Esophagus squamous epithelium (tissue), 5 donors: ENCODE measurements at regions not wholly inside any gene's neighbourhood (a gene's known extent, or its start where the extent isn't known, plus 50 kb on each side); places are given as distances from the start of the nearest gene placed in this dataset.

Source experiments
- DNase-seq: peaks from one replicate; lab custom pipeline; 2025; lab: John Stamatoyannopoulos, UW
- H3K27ac ChIP-seq, 4 donors: fragments of 200-600 bp; sonication (generic); one replicate each; pipeline ENCODE4 v1.5.1; 2016 to 2019; ENCODE audit warnings: mild to moderate bottlenecking in 1 of 4
- H3K27me3 ChIP-seq, 4 donors: fragments of 200-600 bp; sonication (generic); 1 replicate in 3 of 4; 2 replicates in 1 of 4; pipeline versions ENCODE4 v1.5.1 to v1.6.0; 2017 to 2021; ENCODE audit warnings: antibody characterized with exemption in 1 of 4
- H3K36me3 ChIP-seq, 3 donors: fragments of 200-600 bp; sonication (generic); one replicate each; pipeline ENCODE4 v1.5.1; 2016 to 2019
- H3K4me1 ChIP-seq, 3 donors: fragments of 200-600 bp; sonication (generic); one replicate each; pipeline ENCODE4 v1.5.1; 2017 to 2019
- H3K4me3 ChIP-seq, 4 donors: fragments of 200-600 bp; sonication (generic); 1 replicate in 3 of 4; 2 replicates in 1 of 4; pipeline ENCODE4 v1.5.1; 2016 to 2019; ENCODE audit warnings: mild to moderate bottlenecking in 2 of 4, moderate library complexity in 1 of 4
- H3K9me3 ChIP-seq, 3 donors: fragments of 200-600 bp; sonication (generic); one replicate each; pipeline ENCODE4 v1.5.1; 2016 to 2019
- POLR2A ChIP-seq, 4 donors: fragments of 450-650 bp; IDR thresholded peaks; one replicate each; pipeline ENCODE4 v1.6.1; 2017; ENCODE audit warnings: antibody characterized with exemption in 4 of 4, mild to moderate bottlenecking in 4 of 4, moderate library complexity in 3 of 4
- WGBS, 2 donors: methylation state at CpG; one replicate each; pipeline ENCODE4 v1.1.5; 2018; 5-methylcytosine and 5-hydroxymethylcytosine counted together
- intact Hi-C: fragments of 100-400 bp; cut with DNase I; formaldehyde crosslinking; loops from one replicate; pipeline ENCODE4 v1.15.0; 2022
- TF ChIP-seq, protein P1 (sequence below), 6 experiments: fragments of 450-650 bp in 4 of 6; fragments of 200-600 bp in 2 of 6; sonication (generic) in 2 of 6; IDR thresholded peaks; one replicate each; pipeline ENCODE4 v1.5.1; 2016 to 2019; ENCODE audit warnings: antibody characterized with exemption in 6 of 6, mild to moderate bottlenecking in 4 of 6, moderate library complexity in 4 of 6
- donor health status: DM: yes; HTN: yes; CAD: no.

DNA sequence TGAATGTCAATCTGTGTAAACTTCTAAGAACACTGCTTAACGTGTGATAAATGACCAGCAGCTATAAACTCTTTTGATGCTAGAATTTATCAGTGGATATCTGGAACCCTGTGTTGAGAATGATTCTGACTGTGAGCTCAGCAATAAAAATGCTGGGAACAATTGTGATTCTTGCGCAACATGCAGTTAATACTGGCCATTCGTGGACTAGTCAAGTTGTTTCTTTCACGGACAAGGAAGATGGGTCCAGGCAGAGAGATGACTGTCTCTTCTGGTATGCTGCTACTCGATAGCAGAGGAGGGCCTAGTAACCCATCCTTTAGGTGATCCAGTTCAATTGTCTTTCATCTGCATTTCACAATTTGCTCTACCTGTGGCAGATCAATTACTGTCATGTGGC, 394.8 kb upstream of the IGFBP3 start:
- intact Hi-C loops: no loop called here
- 62% methylated on average over 5 of the region's 5 CpGs for WGBS, 2 donors
- Histone ChIP-seq H3K4me1 (no peaks in the 10 kb centered on the region), H3K36me3 (no peaks in the 10 kb centered on the region), H3K27me3 (no peaks in the 10 kb centered on the region), H3K9me3 (no peaks in the 10 kb centered on the region), H3K27ac (no peak overlapping the region), H3K4me3 (no peak overlapping the region)
- TF ChIP-seq, protein P1, sequence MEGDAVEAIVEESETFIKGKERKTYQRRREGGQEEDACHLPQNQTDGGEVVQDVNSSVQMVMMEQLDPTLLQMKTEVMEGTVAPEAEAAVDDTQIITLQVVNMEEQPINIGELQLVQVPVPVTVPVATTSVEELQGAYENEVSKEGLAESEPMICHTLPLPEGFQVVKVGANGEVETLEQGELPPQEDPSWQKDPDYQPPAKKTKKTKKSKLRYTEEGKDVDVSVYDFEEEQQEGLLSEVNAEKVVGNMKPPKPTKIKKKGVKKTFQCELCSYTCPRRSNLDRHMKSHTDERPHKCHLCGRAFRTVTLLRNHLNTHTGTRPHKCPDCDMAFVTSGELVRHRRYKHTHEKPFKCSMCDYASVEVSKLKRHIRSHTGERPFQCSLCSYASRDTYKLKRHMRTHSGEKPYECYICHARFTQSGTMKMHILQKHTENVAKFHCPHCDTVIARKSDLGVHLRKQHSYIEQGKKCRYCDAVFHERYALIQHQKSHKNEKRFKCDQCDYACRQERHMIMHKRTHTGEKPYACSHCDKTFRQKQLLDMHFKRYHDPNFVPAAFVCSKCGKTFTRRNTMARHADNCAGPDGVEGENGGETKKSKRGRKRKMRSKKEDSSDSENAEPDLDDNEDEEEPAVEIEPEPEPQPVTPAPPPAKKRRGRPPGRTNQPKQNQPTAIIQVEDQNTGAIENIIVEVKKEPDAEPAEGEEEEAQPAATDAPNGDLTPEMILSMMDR (IDR thresholded peaks at IDR 0.05): no peak
- TF ChIP-seq POLR2A (IDR thresholded peaks at IDR 0.05): no peak
- DNase-seq: no peak

DNA sequence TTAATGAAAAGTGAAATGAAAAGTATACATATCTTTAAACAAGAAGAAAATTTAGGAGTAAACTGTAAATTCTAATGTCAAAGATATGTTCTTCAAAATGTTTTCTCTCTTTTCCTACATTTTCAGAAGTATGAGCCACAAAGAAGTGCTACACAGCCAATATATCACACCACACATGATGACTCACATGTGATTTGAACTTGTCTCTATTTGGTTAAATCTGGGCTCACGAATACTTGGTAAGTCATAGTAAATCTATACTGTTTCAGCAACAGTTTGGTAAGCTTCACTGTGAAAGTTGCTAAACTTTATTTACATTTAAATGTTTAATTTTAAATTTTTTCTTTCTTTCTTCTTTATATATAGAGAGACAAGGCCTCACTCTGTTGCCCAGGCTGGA, 380.6 kb upstream of the IGFBP3 start:
- Histone ChIP-seq H3K4me1 (no peaks in the 10 kb centered on the region), H3K9me3 (peaks cover 0 to 14% (median 9%) of the 10 kb centered on the region in 3 donors), H3K27me3 (no peaks in the 10 kb centered on the region), H3K27ac (no peak overlapping the region), H3K4me3 (no peak overlapping the region), H3K36me3 (no peaks in the 10 kb centered on the region)
- DNase-seq: no peak
- intact Hi-C loops: no loop called here
- 15 to 50% methylated on average over 1 of the region's 1 CpG for WGBS, 2 donors
- TF ChIP-seq, protein P1 (IDR thresholded peaks at IDR 0.05): no peak
- no peak for TF ChIP-seq POLR2A (IDR thresholded peaks at IDR 0.05)

DNA sequence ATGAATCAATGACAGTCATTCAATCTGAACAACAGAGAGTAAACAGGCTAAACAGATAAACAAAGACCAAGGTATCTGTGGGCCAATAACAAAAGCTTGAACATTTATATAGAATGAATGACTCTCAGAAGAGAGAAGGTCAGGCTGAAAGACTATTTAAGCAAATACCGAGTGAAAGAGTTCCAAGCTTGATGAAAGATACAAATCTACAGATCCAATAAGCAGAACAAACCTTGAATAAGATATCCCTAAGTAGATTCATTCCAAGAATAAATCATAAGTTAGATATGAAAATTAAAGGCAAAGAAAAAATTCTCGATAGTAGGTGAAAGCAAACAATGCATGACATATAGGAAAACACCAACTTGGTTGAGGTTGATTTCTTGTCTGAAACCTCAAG, 376.4 kb upstream of the IGFBP3 start:
- no peaks in the 10 kb centered on the region for H3K27me3 ChIP-seq
- H3K9me3 ChIP-seq: peaks cover 0 to 15% (median 9%) of the 10 kb centered on the region in 3 donors
- WGBS, 2 donors: 80 to 88% methylated on average over 2 of the region's 2 CpGs
- no peaks in the 10 kb centered on the region for H3K36me3 ChIP-seq
- intact Hi-C loops: no loop called here
- H3K4me1 ChIP-seq: peaks cover 0 to 2% (median 0%) of the 10 kb centered on the region in 3 donors
- no peak overlapping the region for H3K27ac ChIP-seq
- H3K4me3 ChIP-seq: no peak overlapping the region
- DNase-seq: no peak
- TF ChIP-seq, protein P1 (IDR thresholded peaks at IDR 0.05): no peak
- TF ChIP-seq POLR2A (IDR thresholded peaks at IDR 0.05): no peak

DNA sequence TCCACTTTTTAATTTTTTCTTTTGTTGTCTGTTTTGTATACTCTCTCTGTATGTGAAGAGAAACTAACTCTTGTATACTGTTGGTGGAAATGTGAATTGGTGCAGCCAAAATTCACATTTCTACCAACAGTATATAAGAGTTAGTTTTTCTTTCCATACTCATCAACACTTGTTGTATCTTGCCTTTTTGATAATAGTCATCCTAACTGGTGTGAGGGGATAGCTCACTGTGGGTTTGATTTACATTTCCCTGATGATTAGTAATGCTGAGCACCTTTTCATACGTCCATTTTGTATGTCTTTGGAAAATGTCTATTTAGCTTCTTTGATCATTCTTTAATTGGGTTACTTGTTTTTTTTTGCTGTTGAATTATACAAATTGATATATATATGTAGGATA, 375.5 kb upstream of the IGFBP3 start:
- WGBS, 2 donors: 29 to 43% methylated on average over 1 of the region's 1 CpG
- Histone ChIP-seq H3K4me1 (peaks cover 0 to 12% (median 0%) of the 10 kb centered on the region in 3 donors), H3K36me3 (no peaks in the 10 kb centered on the region), H3K9me3 (peaks cover 0 to 15% (median 9%) of the 10 kb centered on the region in 3 donors), H3K27me3 (no peaks in the 10 kb centered on the region), H3K4me3 (no peak overlapping the region), H3K27ac (no peak overlapping the region)
- intact Hi-C loops: no loop called here
- TF ChIP-seq, protein P1 (IDR thresholded peaks at IDR 0.05): no peak
- no peak for TF ChIP-seq POLR2A (IDR thresholded peaks at IDR 0.05)
- no peak for DNase-seq

DNA sequence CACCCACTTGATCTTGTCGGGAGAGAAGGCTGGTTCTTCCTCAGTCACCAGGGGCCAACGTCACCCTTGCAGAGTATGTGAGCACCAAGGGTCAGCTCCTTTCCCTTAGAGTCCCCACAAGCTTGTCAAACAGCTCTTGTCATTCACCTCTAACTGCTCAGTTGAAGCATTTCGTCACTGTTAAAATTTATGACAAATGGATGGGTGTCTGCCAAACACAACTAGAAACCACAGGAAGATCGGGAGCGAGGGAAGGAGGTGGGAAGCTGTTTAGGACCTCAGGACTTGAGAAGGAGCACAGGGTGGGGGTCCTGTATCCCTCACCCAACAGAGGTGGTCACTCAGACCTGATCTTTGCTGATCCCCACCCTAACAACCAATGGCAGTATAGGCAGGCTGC, 373.3 kb upstream of the IGFBP3 start:
- no peak overlapping the region for H3K4me3 ChIP-seq
- 64 to 91% methylated on average over 2 to 4 of the region's 5 CpGs for WGBS, 2 donors
- TF ChIP-seq, protein P1 (IDR thresholded peaks at IDR 0.05): no peak
- no peak for TF ChIP-seq POLR2A (IDR thresholded peaks at IDR 0.05)
- intact Hi-C loops: no loop called here
- no peak for DNase-seq
- no peaks in the 10 kb centered on the region for H3K27me3 ChIP-seq
- H3K27ac ChIP-seq: no peak overlapping the region
- H3K4me1 ChIP-seq: peaks cover 3 to 25% (median 8%) of the 10 kb centered on the region in 3 donors
- H3K9me3 ChIP-seq: peaks cover 0 to 15% (median 9%) of the 10 kb centered on the region in 3 donors
- H3K36me3 ChIP-seq: no peaks in the 10 kb centered on the region
